ENCODE measurements at regions not wholly inside any gene's neighbourhood (a gene's known extent, or its start where the extent isn't known, plus 50 kb on each side); places are given as distances from the start of the nearest gene placed in this dataset. TPM values are rescaled to one million over a fixed set of nuclear protein-coding genes. Genes with fewer than 3 reads are reported as not detected.
A peak's percentile ranks its signal among the peaks of the same experiment; 100 is the strongest.

- Histone ChIP-seq H3K56ac (ENCODE audit: low read length) (peak overlapping the region; percentile 63), H3K27me3 (ENCODE audit: insufficient read depth, low read length, poor library complexity) (no peaks in the 10 kb centered on the region), H4K8ac (ENCODE audit: low read depth, low read length) (no peak overlapping the region), H3K4me3 (ENCODE audit: low read length) (no peak overlapping the region), H3K4me1 (ENCODE audit: control insufficient read depth, low read depth, low read length) (peaks cover 20% of the 10 kb centered on the region), H2BK15ac (replicated peaks; ENCODE audit: low read depth) (no peak overlapping the region), H3K4me2 (ENCODE audit: low read length) (no peak overlapping the region), H3K27ac (ENCODE audit: low read depth, low read length) (peak overlapping the region; percentile 40), H2AK5ac (ENCODE audit: low read length) (peak overlapping the region; percentile 92), H3K18ac (ENCODE audit: low read length) (no peak overlapping the region), H3K9ac (ENCODE audit: low read length) (peak overlapping the region; percentile 16), H2BK120ac (ENCODE audit: low read depth, low read length) (no peak overlapping the region), H3K79me1 (ENCODE audit: low read length) (no peaks in the 10 kb centered on the region), H3K23ac (ENCODE audit: low read length) (no peak overlapping the region), H3K4ac (ENCODE audit: low read depth, low read length) (no peak overlapping the region), H2BK5ac (ENCODE audit: low read length) (peak overlapping the region; percentile 32), H3K36me3 (ENCODE audit: control insufficient read depth, insufficient read depth, low read length) (no peaks in the 10 kb centered on the region), H3K79me2 (ENCODE audit: control insufficient read depth, insufficient read depth, low read length) (no peaks in the 10 kb centered on the region), H4K5ac (ENCODE audit: low read length) (no peak overlapping the region)
- no CpG with 5 or more reads among the region's 1 CpG for WGBS (ENCODE audit: extremely low coverage, insufficient coverage, low lambda C conversion rate)
- DNase-seq, result peak; percentile 78
Observed at GRCh38 chr11:8839306-8839956, 71.6 kb upstream of the AKIP1 start.

GRCh38 chr11:8839957-8840945 lies 70.7 kb upstream of the AKIP1 start:
- H2BK5ac ChIP-seq (ENCODE audit: low read length), result peak overlapping the region; percentile 32
- no peak overlapping the region for H2AK5ac ChIP-seq (ENCODE audit: low read length)
- peak; percentile 65 for DNase-seq
- no peak overlapping the region for H4K8ac ChIP-seq (ENCODE audit: low read depth, low read length)
- no peak overlapping the region for H3K4me3 ChIP-seq (ENCODE audit: low read length)
- no peak overlapping the region for H2BK120ac ChIP-seq (ENCODE audit: low read depth, low read length)
- H3K79me2 ChIP-seq (ENCODE audit: control insufficient read depth, insufficient read depth, low read length), result no peaks in the 10 kb centered on the region
- no peak overlapping the region for H3K4ac ChIP-seq (ENCODE audit: low read depth, low read length)
- no peaks in the 10 kb centered on the region for H3K79me1 ChIP-seq (ENCODE audit: low read length)
- peak overlapping the region; percentile 71 for H3K56ac ChIP-seq (ENCODE audit: low read length)
- peak overlapping the region; percentile 16 for H3K9ac ChIP-seq (ENCODE audit: low read length)
- H3K27ac ChIP-seq (ENCODE audit: low read depth, low read length), result peak overlapping the region; percentile 40
- no peak overlapping the region for H2BK15ac ChIP-seq (replicated peaks; ENCODE audit: low read depth)
- WGBS (ENCODE audit: extremely low coverage, insufficient coverage, low lambda C conversion rate), result no CpG with 5 or more reads among the region's 8 CpGs
- no peaks in the 10 kb centered on the region for H3K36me3 ChIP-seq (ENCODE audit: control insufficient read depth, insufficient read depth, low read length)
- no peak overlapping the region for H4K5ac ChIP-seq (ENCODE audit: low read length)
- no peak overlapping the region for H3K4me2 ChIP-seq (ENCODE audit: low read length)
- H3K4me1 ChIP-seq (ENCODE audit: control insufficient read depth, low read depth, low read length), result peaks cover 20% of the 10 kb centered on the region
- H3K23ac ChIP-seq (ENCODE audit: low read length), result no peak overlapping the region
- no peaks in the 10 kb centered on the region for H3K27me3 ChIP-seq (ENCODE audit: insufficient read depth, low read length, poor library complexity)
- H3K18ac ChIP-seq (ENCODE audit: low read length), result peak overlapping the region; percentile 13

GRCh38 chr11:8841899-8842298 lies 69.1 kb upstream of the AKIP1 start:
- WGBS (ENCODE audit: extremely low coverage, insufficient coverage, low lambda C conversion rate), result no CpG with 5 or more reads among the region's 7 CpGs
- Histone ChIP-seq H2BK120ac (ENCODE audit: low read depth, low read length) (no peak overlapping the region), H3K4me2 (ENCODE audit: low read length) (no peak overlapping the region), H3K27me3 (ENCODE audit: insufficient read depth, low read length, poor library complexity) (no peaks in the 10 kb centered on the region), H3K4me3 (ENCODE audit: low read length) (no peak overlapping the region), H4K8ac (ENCODE audit: low read depth, low read length) (no peak overlapping the region), H2AK5ac (ENCODE audit: low read length) (no peak overlapping the region), H3K9ac (ENCODE audit: low read length) (no peak overlapping the region), H3K79me1 (ENCODE audit: low read length) (no peaks in the 10 kb centered on the region), H3K79me2 (ENCODE audit: control insufficient read depth, insufficient read depth, low read length) (no peaks in the 10 kb centered on the region), H3K27ac (ENCODE audit: low read depth, low read length) (no peak overlapping the region), H3K18ac (ENCODE audit: low read length) (no peak overlapping the region), H4K5ac (ENCODE audit: low read length) (no peak overlapping the region), H3K4me1 (ENCODE audit: control insufficient read depth, low read depth, low read length) (peaks cover 22% of the 10 kb centered on the region), H3K23ac (ENCODE audit: low read length) (no peak overlapping the region), H3K4ac (ENCODE audit: low read depth, low read length) (no peak overlapping the region), H2BK15ac (replicated peaks; ENCODE audit: low read depth) (no peak overlapping the region), H3K36me3 (ENCODE audit: control insufficient read depth, insufficient read depth, low read length) (no peaks in the 10 kb centered on the region), H3K56ac (ENCODE audit: low read length) (no peak overlapping the region), H2BK5ac (ENCODE audit: low read length) (no peak overlapping the region)
- no peak for DNase-seq

DNA sequence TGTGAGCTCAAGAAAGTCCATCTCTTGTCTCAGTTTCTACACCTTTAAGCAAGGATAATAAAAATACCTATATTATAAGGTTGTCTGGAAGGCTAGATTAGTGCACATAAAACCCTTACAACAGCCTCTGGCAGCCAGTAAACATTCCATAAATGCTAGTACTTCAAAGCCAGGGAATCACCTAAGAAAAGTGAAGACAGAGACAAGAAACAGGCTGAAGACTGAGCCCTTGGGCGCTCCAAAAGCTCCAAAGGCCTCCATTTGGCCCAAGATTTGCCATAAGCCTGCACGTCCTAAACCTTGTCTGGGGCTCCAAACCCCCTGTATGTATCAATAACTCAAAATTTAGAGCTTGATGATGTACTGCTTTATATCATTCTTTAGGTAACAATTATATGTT lies 52.2 kb upstream of the AKIP1 start:
- peaks cover 6% of the 10 kb centered on the region for H3K79me1 ChIP-seq (ENCODE audit: low read length)
- no peak overlapping the region for H3K23ac ChIP-seq (ENCODE audit: low read length)
- H2BK5ac ChIP-seq (ENCODE audit: low read length), result no peak overlapping the region
- H3K27me3 ChIP-seq (ENCODE audit: insufficient read depth, low read length, poor library complexity), result no peaks in the 10 kb centered on the region
- H2BK120ac ChIP-seq (ENCODE audit: low read depth, low read length), result no peak overlapping the region
- no peak overlapping the region for H4K8ac ChIP-seq (ENCODE audit: low read depth, low read length)
- H3K4me1 ChIP-seq (ENCODE audit: control insufficient read depth, low read depth, low read length), result peaks cover 4% of the 10 kb centered on the region
- no peak overlapping the region for H2BK15ac ChIP-seq (replicated peaks; ENCODE audit: low read depth)
- H3K4me3 ChIP-seq (ENCODE audit: low read length), result no peak overlapping the region
- no peaks in the 10 kb centered on the region for H3K36me3 ChIP-seq (ENCODE audit: control insufficient read depth, insufficient read depth, low read length)
- no CpG with 5 or more reads among the region's 2 CpGs for WGBS (ENCODE audit: extremely low coverage, insufficient coverage, low lambda C conversion rate)
- no peak overlapping the region for H3K9ac ChIP-seq (ENCODE audit: low read length)
- no peak for DNase-seq
- no peaks in the 10 kb centered on the region for H3K79me2 ChIP-seq (ENCODE audit: control insufficient read depth, insufficient read depth, low read length)
- no peak overlapping the region for H2AK5ac ChIP-seq (ENCODE audit: low read length)
- no peak overlapping the region for H3K27ac ChIP-seq (ENCODE audit: low read depth, low read length)
- H3K56ac ChIP-seq (ENCODE audit: low read length), result no peak overlapping the region
- H3K4ac ChIP-seq (ENCODE audit: low read depth, low read length), result no peak overlapping the region
- H3K18ac ChIP-seq (ENCODE audit: low read length), result no peak overlapping the region
- H4K5ac ChIP-seq (ENCODE audit: low read length), result no peak overlapping the region
- no peak overlapping the region for H3K4me2 ChIP-seq (ENCODE audit: low read length)

Small RNA genes in the stretch of these regions (small RNA-seq; reads per million reads assigned to genes)
- gene RNA5SP330 (ENCODE audit: insufficient read depth), result not detected
